ENCODE measurements at regions not wholly inside any gene's neighbourhood (a gene's known extent, or its start where the extent isn't known, plus 50 kb on each side); places are given as distances from the start of the nearest gene placed in this dataset.

DNA sequence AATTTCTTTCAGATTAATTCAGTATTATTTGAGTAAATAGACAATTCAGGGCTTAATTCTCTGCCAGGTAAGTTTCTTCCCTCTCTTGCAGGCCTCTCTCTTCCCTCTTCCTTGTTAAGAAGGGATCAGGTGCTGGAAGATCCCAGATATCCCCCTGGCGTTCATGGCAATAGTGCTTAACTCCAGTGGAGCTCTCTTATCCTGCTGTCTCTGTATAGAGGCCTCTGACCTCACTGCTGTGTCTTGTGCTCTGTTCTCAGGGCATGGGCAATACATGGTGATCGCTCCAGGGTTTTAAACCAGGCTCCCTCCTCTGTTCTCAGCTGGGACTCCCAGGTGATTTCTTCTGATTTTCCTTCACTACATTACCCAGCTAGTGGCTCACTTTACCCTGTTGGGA is 226.8 kb downstream of the MC4R start:
- DNase-seq (ENCODE audit: low read depth, low spot score) = no peak

DNA sequence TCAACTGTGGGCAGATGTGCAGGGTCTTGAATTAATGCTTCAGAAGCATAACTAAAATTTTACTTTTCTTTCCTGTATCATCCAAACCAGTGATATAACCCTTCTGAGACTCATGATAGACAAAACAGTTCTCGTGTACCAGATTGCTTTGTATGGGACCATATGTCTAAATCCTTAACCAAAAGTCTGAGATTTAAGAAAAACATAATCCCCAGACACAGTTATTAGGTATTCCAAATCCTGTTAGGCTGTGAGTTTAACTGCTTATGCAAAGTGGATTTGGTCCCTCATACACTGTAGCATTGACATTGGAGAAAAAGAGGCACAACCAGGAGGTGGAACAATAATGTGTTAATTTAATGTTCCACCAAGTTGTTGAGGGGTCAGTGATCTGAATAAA is 235.0 kb downstream of the PMAIP1 start:
- DNase-seq (ENCODE audit: low read depth, low spot score) = no peak

DNA sequence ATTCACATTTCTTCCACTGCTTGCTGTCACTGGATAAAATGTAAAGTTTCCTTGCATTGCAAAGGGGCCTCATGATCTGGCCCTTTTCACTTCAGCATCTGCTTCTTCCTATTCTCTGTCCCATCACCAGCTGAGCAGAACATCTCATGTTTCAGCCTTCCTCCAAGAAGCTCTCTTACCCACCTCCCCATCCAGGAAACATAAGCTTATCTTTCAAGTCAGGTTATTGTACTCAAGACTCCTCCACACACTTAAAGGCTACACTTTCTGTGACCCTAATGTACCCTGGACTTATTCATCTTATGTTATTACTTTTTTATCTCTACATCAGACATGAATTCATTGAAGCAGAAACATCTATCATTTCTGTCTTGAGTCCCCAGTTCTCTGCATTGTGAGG is 230.5 kb downstream of the PMAIP1 start:
- no peak for DNase-seq (ENCODE audit: low read depth, low spot score)

DNA sequence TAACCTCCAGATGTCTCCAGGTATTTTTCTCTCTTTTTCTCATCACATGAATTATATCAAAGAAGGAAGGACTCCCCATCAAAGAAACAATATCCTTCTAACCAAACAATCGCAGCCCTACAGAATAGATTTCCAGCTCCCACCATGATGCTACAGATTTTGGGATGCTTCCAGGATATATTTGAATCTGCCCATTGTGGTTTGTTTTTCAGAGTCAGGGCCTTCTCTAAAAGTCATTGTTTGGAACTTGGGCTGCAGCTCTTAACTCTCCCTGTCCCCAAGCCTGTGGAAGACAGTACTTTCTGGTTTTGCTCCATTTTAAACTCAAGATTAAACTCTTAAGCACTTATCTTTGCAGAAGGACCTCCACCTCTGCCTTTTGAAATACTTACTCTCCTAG is 223.2 kb downstream of the PMAIP1 start:
- no peak for DNase-seq (ENCODE audit: low read depth, low spot score)

DNA sequence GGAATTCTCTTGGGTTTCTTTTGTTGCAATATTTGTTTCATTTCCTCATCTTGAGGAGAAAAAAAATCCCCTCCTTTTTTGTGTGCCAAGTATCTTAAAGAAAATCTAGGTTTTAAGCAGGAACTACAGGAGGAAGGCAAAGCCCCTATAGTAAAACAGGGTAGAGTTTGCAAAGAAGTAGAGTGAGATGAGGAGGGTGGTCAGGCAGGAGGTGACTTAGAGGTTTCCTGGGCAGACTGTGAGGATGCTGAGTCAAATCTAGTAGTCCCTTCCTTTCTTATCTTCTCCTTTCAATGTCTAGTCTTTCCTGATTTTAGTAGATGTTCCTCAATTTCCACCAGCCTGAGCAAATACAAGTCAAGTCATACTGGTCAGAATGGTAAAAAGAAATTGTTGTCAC is 222.5 kb downstream of the PMAIP1 start:
- DNase-seq (ENCODE audit: low read depth, low spot score) = no peak

DNA sequence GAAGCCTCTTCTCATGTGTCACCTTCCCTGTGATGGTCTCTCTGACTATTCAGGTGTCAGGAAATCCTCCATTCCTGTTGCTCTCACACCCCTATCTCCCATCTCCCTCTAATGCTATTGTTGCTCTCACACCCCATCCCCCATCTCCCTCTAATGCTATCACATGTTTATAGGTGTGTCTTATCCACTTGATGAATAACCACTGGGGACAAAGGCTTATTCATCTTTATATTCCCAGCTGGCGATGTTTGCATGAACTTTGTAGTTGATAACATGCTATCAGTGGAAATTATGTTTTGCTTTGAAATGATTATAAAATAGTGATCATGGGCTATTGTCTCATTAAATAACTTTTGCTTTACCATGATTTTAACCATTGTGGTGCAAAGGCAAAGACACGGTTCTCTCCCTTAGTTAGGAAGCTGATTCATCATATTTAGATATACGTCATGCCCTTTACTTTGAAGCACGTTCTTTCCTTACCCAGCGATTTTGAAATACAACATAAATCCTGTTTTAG is 220.5 kb downstream of the PMAIP1 start:
- DNase-seq (ENCODE audit: low read depth, low spot score) = no peak

DNA sequence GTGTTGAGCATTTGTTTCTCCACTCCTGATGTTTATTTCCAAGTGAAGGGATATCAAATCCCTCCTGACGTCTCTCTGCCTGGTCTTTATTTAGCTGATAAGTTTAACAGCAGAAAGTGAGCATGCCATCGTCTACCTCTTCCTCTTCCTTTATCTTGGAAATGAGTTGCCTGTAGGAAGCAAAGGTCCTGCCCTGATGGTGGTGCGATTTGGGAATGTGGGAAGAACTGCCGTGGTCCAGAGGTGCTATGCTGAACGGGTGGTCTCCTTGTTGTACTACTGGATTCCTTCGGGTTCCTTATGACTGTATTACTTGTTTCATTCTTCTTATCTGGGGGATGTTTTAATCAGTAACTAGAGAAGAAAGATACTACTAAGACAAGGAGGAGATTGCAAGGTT is 217.5 kb downstream of the PMAIP1 start:
- DNase-seq (ENCODE audit: low read depth, low spot score) = no peak

DNA sequence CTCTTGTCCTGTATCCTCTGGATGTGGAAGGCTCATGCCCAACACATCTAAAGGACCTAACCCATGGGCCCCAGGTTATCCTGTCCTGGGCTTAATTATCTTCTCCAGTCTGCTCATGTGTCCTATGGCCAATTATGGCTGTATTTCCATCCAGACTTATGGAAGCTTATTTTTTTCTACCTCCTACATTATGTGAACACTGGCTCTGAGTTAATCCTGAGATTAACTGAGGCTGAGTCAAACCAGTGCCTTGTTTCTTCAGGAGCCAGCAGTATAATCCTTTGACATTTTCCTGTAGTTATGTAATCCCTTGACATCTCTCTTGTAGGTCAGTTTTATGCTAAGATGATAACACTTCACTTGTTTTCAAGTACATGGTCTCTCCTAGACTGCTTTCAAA is 213.6 kb downstream of the PMAIP1 start:
- DNase-seq (ENCODE audit: low read depth, low spot score) = no peak

DNA sequence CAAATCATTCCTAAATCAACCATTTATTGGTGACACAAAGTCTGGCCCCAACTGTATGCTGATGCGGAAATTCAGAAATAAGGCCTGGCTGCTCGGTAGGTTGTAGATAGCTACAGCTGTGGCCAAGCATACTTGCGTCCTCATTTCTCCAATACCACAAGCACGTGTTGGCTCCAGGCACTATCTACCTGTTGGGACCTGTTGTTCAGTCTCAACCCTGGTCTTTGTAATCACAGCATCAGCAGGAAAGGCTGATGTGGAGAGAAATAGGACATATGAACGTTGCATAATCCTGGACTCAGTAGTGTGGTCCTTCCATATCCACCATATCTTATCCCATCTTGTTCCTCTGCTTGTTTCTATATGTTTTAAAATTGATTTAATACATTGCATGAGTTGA is 212.6 kb downstream of the PMAIP1 start:
- DNase-seq (ENCODE audit: low read depth, low spot score) = no peak

DNA sequence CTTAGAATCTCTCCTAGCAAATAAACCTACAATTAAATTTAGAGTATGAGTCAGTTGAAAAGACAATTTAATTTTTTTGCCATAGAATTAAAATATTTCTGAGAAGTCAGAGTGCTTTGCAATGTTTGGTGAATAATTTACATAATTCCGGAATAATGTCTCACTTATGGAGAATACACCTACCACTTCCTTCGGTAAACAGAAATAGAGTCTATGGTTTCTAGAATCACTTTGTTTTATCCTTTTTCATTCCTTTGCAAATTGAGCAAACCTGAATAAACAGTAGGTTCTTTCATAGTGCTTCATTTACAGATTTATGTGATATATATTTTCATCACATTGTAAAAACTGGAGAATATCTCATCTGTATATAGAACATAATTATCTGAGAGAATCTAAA is 211.7 kb downstream of the PMAIP1 start:
- DNase-seq (ENCODE audit: low read depth, low spot score) = no peak

DNA sequence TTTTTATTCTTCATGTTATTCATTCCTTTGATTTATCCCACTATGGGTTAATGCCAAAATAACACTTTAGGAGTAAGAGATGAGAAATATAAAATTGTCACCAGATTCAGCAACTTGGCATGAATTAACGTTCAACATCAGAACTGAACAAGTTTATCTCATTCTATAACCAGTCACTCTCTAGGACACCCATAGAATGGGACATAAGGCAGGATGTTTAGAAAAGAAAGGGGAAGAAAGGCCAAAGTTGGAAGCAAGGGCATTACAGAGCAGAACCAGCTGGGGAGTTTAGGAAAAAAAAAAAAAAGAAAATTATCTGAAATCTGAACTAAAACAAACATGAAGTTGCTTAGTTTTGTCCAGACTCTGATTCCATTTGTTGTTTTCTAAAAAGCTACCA is 211.0 kb downstream of the PMAIP1 start:
- DNase-seq (ENCODE audit: low read depth, low spot score) = no peak

DNA sequence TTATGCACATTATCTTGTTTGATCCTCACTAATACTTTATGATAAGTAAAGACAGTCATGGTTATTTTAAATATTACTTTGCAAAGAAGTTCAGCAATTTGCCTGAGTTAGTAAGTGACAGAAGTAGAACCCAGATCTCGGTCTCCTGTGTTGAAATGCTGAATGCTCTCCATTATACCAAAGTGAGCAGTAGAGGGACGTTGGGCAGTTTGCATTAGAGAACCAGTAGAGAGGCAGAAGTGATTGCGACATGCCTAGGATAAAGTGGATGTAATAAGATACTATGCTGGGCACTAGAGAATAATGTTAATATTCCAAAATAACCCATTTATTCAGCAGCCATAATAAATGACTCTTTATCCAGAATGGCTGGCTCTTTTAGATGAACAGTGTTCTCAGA is 201.0 kb downstream of the PMAIP1 start:
- DNase-seq (ENCODE audit: low read depth, low spot score) = no peak

DNA sequence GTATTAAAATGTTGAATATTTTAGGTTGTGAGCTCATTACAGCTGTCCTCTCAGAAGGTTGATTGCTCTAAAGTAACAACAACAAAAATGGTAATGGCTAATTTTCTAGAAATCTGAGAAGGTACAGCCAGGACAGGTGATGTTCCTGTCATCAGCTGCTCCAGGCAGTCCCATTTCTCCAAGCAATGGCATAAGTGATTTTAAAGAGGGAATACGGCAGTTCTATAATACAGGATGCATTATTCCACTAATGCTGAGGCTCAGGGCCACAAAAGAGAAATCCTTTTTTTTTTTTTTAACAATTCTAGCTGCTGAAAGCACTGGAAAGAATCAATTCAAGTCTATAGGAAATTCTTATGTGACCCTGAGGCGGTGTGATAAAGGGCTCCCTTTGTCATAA is 199.9 kb downstream of the PMAIP1 start:
- DNase-seq (ENCODE audit: low read depth, low spot score) = no peak

DNA sequence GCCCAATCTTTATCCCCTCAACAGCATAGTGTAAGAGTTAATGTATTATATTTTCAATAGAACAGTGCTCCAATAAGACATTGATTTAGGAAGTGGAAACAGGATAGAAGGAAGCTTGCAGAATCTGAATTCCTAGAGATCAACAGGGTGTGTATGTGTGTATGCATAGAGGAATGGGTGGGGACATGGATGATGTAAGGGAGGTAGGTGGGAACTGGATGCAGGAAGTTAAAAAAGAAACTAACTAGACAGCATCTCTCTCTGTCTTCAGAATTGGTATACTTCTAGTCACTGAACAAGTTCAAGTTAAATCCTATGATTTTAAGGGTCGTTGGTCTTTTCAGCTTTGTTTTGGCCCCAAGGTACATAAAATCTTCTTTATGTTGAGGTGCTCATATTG is 196.6 kb downstream of the PMAIP1 start:
- no peak for DNase-seq (ENCODE audit: low read depth, low spot score)

DNA sequence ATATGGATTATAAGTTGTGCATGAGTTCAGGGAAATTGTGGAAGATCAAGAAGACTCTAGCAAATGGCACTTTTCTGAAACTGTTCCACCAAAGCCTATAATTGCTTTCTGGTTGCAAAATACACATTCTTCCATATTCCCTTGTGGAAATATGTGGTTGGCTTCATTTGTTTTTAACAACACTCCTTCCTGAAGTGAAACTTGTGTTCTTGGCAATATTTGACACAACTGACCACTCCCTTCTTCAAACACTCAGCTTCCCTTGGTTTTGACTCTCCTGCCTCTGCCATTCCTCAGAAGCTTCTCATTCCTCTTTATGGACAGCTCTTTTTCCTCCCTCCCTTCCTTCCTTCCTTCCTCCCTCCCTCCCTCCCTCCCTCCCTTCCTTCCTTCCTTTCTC is 192.3 kb downstream of the PMAIP1 start:
- no peak for DNase-seq (ENCODE audit: low read depth, low spot score)

DNA sequence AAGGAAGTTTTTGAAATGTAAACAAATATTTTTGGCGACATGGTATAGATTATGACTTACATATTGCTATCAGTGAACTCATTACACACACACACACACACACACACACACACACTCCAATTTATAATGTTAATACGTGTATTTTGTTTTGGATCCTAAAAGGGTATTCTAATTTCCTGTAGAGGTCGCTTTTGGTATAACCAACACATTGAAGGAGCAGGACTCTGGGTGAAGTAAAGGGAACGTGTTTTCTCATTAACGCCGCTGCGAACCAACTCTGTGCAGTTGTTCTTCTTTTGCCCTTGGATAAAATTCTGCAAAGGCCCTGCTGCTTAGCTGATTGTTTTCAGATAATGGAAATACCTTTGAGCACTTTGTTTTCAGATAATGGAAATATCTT is 190.4 kb downstream of the PMAIP1 start:
- DNase-seq (ENCODE audit: low read depth, low spot score) = no peak

DNA sequence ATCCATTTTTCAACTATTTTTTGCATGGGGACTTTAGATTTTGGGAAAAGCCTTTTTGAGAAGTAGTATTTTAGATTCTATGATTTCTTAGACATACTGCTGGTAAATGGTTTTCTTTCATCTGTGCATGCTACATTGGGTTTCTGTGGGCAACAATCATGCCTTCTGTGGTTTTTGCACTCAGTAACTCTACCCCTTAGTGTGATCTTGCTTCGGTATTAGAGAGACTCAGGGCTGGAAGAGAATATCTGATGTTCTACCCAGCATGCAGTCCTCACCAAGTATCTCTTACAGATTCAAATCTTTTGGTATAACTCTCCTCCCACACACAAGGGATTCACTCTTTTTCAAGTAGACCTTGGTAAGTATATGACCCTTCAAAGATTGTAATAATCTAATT is 183.0 kb downstream of the PMAIP1 start:
- no peak for DNase-seq (ENCODE audit: low read depth, low spot score)

DNA sequence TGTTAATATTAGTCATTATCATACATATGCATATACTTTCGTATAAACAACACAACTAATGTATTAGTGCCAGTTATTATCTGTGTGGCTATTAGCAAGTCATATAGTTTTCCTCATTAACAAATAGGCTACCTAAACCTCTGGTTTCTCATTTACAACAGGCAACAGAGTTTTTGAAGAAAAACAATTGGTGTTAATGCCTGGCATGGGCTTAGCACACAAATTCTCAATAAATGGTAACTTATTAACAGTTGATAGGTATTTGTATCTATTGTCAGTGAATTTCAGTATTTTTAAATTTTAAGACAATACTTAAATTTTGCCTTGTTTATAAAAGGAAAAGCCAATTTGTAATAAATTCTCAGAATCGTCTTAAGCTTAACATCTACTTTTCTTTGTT is 182.5 kb downstream of the PMAIP1 start:
- no peak for DNase-seq (ENCODE audit: low read depth, low spot score)

DNA sequence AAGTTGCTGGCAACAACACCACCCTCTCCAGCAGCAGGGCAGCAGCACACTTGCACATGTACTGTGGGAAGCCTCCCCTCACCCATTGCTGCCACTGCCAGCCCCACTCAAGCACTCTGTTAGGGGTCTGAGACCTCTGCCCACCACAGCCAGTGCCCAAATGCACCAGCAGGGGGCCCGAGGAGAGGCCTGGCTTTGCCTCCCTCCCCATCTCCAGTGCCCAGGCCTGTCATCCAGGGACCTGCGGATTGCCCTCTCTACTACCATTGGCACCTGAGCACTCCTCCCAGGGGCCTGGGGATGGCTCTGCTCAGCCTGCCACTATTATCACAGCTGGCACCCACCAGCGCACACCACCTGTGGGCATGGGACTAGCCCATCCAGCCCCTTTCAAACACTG is 175.7 kb downstream of the PMAIP1 start:
- no peak for DNase-seq (ENCODE audit: low read depth, low spot score)

DNA sequence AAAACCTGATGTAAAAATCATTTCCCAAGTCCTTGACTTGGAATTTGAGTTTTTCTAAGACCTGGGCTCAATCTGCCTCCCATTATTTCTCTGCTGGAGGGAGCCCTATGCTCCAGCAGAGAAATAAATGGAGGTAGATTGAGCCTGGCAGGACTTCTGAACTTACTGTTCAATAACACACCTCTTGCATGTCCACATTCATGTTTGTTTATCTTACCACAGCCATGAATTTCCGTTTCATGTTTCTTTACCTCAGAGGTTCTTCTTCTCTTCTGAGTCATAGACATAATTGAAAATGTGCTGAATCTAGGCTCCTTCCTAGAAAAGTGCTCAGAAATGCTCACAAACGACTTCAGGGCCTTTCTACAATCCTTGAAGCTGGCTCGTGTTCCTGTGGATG is 170.8 kb downstream of the PMAIP1 start:
- DNase-seq (ENCODE audit: low read depth, low spot score) = no peak

DNA sequence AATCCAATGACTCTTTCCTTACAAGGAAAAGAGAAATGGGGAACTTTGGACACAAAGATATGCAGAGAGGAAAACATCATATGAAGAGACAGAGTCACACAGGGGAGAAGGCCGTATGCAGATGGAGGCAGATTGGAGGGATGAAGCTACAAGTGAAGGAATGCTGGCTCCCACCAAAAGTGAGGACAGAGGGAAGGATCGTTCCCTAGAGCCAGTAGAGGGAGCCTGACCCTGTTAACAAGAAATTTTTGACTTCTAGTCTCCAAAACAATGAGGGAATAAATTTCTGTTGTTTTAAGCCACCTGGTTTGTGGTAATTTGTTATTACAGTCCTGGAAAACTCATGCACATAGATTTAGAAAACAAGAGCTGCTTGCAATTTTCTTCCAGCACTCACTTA is 169.3 kb downstream of the PMAIP1 start:
- no peak for DNase-seq (ENCODE audit: low read depth, low spot score)

DNA sequence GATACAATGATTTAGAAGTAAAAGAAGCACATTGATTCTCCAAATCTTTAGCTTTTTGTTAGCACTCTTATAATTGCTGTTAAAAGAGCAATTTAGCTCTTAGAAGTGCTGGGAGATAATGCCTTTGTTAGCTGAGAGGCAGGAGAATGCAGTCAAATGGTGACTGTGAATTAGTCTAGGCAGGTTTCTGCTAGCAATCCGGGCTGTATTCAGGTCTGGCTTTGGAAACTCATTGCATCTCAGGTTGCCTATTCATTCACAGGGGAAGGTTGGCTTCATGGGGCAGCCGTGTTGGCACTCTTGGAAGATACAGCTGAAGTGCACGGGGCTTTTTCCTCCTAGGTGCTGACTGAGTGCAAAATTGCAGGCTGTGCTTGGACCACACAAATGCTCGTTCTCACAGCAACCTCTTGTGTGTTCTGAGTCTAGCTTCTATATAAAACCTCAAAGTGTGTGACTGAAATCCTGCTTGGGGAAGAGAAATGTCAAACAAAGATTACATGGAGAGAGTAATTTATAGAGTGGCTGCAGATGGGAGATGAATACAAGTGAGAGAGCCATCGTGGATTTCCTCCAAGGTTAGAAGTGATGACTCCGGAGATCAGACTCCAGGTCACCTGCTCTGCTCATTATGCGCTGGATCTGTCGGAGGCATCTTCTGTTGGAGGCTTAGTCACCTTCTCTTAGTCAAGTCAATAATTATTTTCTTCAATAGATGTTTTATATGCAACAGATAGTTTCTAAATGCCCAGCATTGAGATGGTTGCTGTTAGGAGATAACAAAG is 167.8 kb downstream of the PMAIP1 start:
- no peak for DNase-seq (ENCODE audit: low read depth, low spot score)

DNA sequence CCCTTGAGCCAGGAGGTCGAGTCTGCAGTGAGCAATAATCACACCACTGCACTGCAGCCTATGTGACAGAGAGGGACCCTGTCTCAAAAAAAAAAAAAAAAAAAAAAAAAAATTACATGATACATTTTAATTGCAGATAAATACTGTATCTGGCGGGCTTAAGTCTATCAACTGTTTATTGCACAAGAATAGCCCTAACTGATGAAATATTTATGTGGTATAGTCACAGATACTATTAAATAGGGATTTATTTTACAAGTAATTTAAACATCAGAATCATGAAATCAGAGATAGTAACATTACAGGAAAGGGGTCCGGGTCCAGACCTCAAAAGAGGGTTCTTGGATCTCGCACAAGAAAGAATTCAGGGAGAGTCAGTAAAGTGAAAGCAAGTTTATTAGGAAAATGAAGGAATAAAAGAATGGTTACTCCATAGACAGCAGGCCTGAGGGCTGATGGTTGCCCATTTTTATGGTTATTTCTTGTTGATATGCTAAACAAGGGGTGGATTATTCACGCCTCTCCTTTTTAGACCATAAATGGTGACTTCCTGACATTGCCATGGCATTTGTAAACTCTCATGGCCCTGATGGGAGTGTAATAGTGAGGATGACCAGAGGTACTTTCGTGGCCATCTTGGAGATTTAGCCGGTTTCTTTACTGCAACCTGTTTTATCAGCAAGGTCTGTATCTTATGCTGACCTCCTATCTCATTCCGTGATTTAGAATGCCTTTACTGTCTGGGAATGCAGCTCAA is 166.6 kb downstream of the PMAIP1 start:
- DNase-seq (ENCODE audit: low read depth, low spot score) = no peak
